ENCODE measurements at regions not wholly inside any gene's neighbourhood (a gene's known extent, or its start where the extent isn't known, plus 50 kb on each side); places are given as distances from the start of the nearest gene placed in this dataset.

- no peak overlapping the region for H3K4me3 ChIP-seq (ENCODE audit: insufficient read depth, low read depth, low read length)
- DNase-seq (ENCODE audit: low read depth) (no peak), FAIRE-seq (no peak)
- no peak overlapping the region for H3K4me2 ChIP-seq (ENCODE audit: low read length)
- H3K4me1 ChIP-seq (ENCODE audit: insufficient read depth, low read length) = no peaks in the 10 kb centered on the region
- no peak overlapping the region for H3K9ac ChIP-seq (ENCODE audit: low read length)
- H3K9me3 Mint-ChIP-seq (ENCODE audit: unreplicated experiment) = peaks cover 2% of the 10 kb centered on the region
- no peak overlapping the region for H2AFZ ChIP-seq (ENCODE audit: low read depth, low read length)
- H3K27me3 Mint-ChIP-seq (ENCODE audit: low read depth, unreplicated experiment) = no peaks in the 10 kb centered on the region
- TF ChIP-seq CTCF (IDR thresholded peaks at IDR 0.05; ENCODE audit: insufficient read depth, low read depth, low read length) (no peak), EZH2 (IDR thresholded peaks at IDR 0.05; ENCODE audit: insufficient read depth, low read length) (no peak)
- no peaks in the 10 kb centered on the region for H3K36me3 Mint-ChIP-seq (ENCODE audit: low read depth, unreplicated experiment)
- H3K79me2 ChIP-seq (ENCODE audit: insufficient read depth, low read length) = no peaks in the 10 kb centered on the region
- H3K4me3 Mint-ChIP-seq (ENCODE audit: unreplicated experiment) = no peak overlapping the region
- H3K27me3 ChIP-seq (ENCODE audit: insufficient read depth, low read length) = no peaks in the 10 kb centered on the region
- H3K27ac ChIP-seq (ENCODE audit: low read depth, low read length) = no peak overlapping the region
- H3K36me3 ChIP-seq (ENCODE audit: insufficient read depth, low read length) = no peaks in the 10 kb centered on the region
- no peaks in the 10 kb centered on the region for H4K20me1 ChIP-seq (ENCODE audit: insufficient read depth, low read length)
- no peaks in the 10 kb centered on the region for H3K4me1 Mint-ChIP-seq (ENCODE audit: low read depth, unreplicated experiment)
- no peaks in the 10 kb centered on the region for H3K9me3 ChIP-seq (ENCODE audit: insufficient read depth, low read depth, low read length)
- no peak overlapping the region for H3K27ac Mint-ChIP-seq (ENCODE audit: unreplicated experiment)
These were observed 281.4 kb upstream of the RGS17 start for GRCh38 chr6:153412519-153412918.

GRCh38 chr6:153411070-153411648 lies 280.1 kb upstream of the RGS17 start:
- Histone ChIP-seq H4K20me1 (ENCODE audit: insufficient read depth, low read length) (no peaks in the 10 kb centered on the region), H3K36me3 (ENCODE audit: insufficient read depth, low read length) (no peaks in the 10 kb centered on the region), H3K4me1 (ENCODE audit: insufficient read depth, low read length) (no peaks in the 10 kb centered on the region), H3K79me2 (ENCODE audit: insufficient read depth, low read length) (no peaks in the 10 kb centered on the region), H3K27ac (ENCODE audit: low read depth, low read length) (no peak overlapping the region), H3K9ac (ENCODE audit: low read length) (no peak overlapping the region), H3K4me2 (ENCODE audit: low read length) (no peak overlapping the region), H3K4me3 (ENCODE audit: insufficient read depth, low read depth, low read length) (no peak overlapping the region), H2AFZ (ENCODE audit: low read depth, low read length) (no peak overlapping the region), H3K27me3 (ENCODE audit: insufficient read depth, low read length) (no peaks in the 10 kb centered on the region), H3K9me3 (ENCODE audit: insufficient read depth, low read depth, low read length) (peaks cover 3% of the 10 kb centered on the region)
- no peak for DNase-seq (ENCODE audit: low read depth)
- H3K27me3 Mint-ChIP-seq (ENCODE audit: low read depth, unreplicated experiment) = no peaks in the 10 kb centered on the region
- no peak overlapping the region for H3K4me3 Mint-ChIP-seq (ENCODE audit: unreplicated experiment)
- no peak for FAIRE-seq
- no peak overlapping the region for H3K27ac Mint-ChIP-seq (ENCODE audit: unreplicated experiment)
- no peaks in the 10 kb centered on the region for H3K36me3 Mint-ChIP-seq (ENCODE audit: low read depth, unreplicated experiment)
- H3K9me3 Mint-ChIP-seq (ENCODE audit: unreplicated experiment) = peaks cover 5% of the 10 kb centered on the region
- no peaks in the 10 kb centered on the region for H3K4me1 Mint-ChIP-seq (ENCODE audit: low read depth, unreplicated experiment)
- TF ChIP-seq EZH2 (IDR thresholded peaks at IDR 0.05; ENCODE audit: insufficient read depth, low read length) = no peak
- TF ChIP-seq CTCF (IDR thresholded peaks at IDR 0.05; ENCODE audit: insufficient read depth, low read depth, low read length) = no peak

- no peaks in the 10 kb centered on the region for H3K36me3 Mint-ChIP-seq (ENCODE audit: low read depth, unreplicated experiment)
- H4K20me1 ChIP-seq (ENCODE audit: insufficient read depth, low read length) = no peaks in the 10 kb centered on the region
- no peaks in the 10 kb centered on the region for H3K36me3 ChIP-seq (ENCODE audit: insufficient read depth, low read length)
- FAIRE-seq = no peak
- H3K27me3 ChIP-seq (ENCODE audit: insufficient read depth, low read length) = no peaks in the 10 kb centered on the region
- no peak overlapping the region for H2AFZ ChIP-seq (ENCODE audit: low read depth, low read length)
- TF ChIP-seq EZH2 (IDR thresholded peaks at IDR 0.05; ENCODE audit: insufficient read depth, low read length) = no peak
- TF ChIP-seq CTCF (IDR thresholded peaks at IDR 0.05; ENCODE audit: insufficient read depth, low read depth, low read length) = no peak
- no peaks in the 10 kb centered on the region for H3K79me2 ChIP-seq (ENCODE audit: insufficient read depth, low read length)
- peaks cover 3% of the 10 kb centered on the region for H3K9me3 ChIP-seq (ENCODE audit: insufficient read depth, low read depth, low read length)
- no peak for DNase-seq (ENCODE audit: low read depth)
- H3K9me3 Mint-ChIP-seq (ENCODE audit: unreplicated experiment) = peaks cover 3% of the 10 kb centered on the region
- H3K4me1 ChIP-seq (ENCODE audit: insufficient read depth, low read length) = no peaks in the 10 kb centered on the region
- no peak overlapping the region for H3K4me3 ChIP-seq (ENCODE audit: insufficient read depth, low read depth, low read length)
- H3K4me1 Mint-ChIP-seq (ENCODE audit: low read depth, unreplicated experiment) = no peaks in the 10 kb centered on the region
- no peak overlapping the region for H3K4me3 Mint-ChIP-seq (ENCODE audit: unreplicated experiment)
- H3K27ac Mint-ChIP-seq (ENCODE audit: unreplicated experiment) = no peak overlapping the region
- no peaks in the 10 kb centered on the region for H3K27me3 Mint-ChIP-seq (ENCODE audit: low read depth, unreplicated experiment)
- H3K9ac ChIP-seq (ENCODE audit: low read length) = no peak overlapping the region
- H3K4me2 ChIP-seq (ENCODE audit: low read length) = no peak overlapping the region
- no peak overlapping the region for H3K27ac ChIP-seq (ENCODE audit: low read depth, low read length)
These were observed 274.8 kb upstream of the RGS17 start for GRCh38 chr6:153405931-153406330.
